GM03348 (cell line): ENCODE measurements at regions not wholly inside any gene's neighbourhood (a gene's known extent, or its start where the extent isn't known, plus 50 kb on each side); places are given as distances from the start of the nearest gene placed in this dataset.
"Not testable (repeated sequence)": the region's sequence is repeated elsewhere in the genome, so short reads cannot be mapped to it uniquely, and the experiment has no call there.

Experiments used
- DNase-seq: peaks from one replicate; pipeline ENCODE4 v3.0.0; 2012; ENCODE audit warnings: low spot score

DNA sequence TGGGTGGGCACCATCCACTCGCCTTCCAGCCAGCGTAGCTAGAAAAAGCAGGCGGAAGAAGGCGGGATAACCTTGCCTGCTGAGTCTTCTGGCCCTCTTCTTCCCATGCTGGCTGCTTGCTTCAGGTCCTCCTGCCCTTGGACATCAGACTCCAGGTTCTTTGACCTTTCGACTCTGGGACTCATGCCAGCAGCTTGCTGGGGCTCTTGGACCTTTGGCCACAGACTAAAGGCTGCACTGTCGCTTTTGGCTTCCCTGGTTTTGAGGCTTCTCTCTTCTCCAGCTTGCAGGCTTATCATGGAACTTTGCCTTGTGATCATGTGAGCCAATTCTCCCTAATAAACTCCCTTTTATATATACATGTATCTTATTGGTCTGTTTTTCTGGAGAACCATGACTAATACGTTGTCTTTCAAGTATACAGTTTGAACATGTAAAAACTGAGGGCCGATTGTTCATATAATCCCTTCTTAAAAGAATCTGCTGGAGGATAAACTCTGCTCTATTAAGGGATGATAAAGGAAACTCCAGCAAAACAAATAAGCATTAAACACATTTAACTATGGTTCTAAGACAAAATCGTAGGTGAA, 116.6 kb upstream of the LCORL start:
- DNase-seq = no peak

DNA sequence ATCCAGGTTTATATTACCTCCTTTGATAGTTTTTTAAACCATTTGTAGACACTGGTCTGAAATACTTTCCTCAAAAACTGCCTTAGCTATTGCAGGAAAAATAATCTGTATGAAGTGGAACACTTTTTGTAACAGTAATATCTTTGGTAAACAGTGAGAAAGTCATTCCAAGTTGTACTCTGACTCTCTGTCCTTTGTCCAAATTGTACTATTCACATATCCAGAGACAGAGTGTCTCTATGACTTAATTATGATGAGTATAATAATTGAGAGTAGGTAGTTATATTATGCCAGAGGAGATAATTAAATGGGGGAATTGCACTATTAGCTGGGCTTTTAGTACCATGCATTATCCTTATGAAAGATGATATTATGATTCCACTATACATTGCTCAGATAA, 112.6 kb upstream of the LCORL start:
- DNase-seq = no peak

DNA sequence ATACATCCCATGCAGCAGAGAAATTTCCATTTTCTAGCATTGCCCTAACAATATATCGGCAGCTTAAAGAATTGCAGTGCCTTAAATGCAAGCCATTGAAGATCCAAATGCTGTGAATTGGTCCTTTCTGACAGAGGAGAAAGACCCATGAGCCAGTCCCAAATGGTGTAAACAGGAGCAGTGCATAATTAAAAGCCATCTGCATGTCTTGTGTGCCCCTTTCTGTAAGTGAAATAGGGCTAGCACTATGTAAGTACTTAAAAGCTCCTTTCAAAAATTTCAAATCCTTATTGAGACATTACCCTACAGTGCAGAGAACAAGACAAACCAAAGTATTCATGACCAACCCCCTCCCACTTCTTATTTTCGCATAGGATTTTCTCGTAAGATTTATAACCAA, 108.7 kb upstream of the LCORL start:
- no peak for DNase-seq

DNA sequence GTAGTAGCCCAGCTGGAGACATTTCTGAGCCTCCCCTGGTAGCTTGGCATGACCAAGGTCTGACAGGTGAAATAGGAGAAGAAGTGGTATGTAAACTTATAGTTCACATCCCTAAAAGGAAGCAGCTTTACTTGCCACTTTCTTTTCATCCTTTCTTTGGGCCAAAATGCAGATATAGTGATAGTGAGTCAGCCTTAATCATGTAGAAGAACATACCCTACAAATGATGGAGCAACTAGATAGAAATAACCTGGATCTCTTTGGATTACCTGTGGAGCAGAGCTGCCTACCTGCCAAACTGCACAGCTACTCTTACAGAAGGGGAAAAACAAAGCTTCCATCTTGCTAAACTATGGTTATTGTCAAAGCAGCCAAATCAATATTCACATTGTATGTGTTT, 106.7 kb upstream of the LCORL start:
- no peak for DNase-seq

DNA sequence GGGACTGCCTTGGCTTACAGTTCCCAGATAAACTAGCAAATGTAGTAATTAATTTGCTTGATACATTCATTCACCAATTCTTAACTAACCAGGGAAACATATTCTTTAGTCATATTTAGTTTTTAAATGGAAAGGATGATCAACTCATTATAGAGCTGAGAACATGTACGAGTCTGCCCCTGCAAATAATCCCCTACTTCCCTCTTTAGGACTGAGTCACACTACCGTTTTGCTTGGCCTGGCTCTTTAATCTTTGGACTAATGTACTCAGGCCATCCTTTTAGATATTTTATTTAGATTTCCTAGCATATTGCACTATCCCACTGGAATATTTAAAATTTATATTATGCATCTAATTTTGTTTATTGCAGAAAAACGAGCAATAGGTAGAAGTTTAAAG, 105.5 kb upstream of the LCORL start:
- DNase-seq = no peak

DNA sequence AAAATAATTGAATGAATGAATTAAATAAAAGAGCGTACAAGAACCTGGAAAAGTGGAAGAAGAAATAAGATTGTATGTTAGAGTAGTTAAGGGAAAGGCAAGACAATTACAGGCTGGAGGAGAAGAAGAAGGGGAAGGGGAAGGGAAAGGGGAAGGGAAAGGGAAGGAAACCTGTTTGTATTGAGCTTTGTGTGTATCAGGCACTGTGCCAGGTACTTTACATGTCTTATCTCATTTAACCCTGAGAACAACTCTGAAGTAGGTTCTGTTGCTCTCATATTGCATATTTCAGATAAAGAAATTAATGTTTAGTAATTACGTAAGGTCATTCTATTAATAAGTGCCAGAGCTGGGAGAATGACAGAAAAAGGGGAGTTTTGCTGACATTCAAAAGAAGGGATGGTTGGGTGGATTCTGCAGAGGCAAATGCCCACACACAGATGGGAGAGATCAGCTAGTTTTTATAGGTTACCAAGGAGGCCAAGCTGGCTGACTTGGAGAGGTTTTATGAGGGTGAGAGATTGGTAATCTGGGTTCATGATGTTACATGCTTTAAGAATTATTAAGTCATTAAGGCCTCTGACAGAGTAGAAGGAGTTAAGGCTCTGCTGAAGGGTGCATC, 92.3 kb upstream of the LCORL start:
- DNase-seq = no peak

DNA sequence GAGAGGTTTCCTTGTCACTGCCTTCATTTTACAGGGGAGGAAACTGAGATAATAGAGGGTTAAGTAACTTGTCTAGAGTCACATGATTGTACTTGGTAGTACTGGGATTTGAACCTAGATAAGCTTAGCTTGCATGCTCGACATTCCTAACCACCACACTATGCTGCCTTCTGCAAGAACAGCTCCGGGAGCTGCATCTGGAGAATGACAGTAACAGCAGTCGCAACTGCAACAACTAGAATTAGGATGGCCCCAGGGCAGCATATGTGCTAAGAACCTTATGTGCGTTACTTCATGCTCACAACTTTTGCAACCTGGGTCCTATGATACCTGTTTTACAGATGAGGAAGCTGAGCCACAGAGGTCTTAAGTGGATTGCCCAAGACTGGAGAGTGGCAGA, 89.5 kb upstream of the LCORL start:
- no peak for DNase-seq

DNA sequence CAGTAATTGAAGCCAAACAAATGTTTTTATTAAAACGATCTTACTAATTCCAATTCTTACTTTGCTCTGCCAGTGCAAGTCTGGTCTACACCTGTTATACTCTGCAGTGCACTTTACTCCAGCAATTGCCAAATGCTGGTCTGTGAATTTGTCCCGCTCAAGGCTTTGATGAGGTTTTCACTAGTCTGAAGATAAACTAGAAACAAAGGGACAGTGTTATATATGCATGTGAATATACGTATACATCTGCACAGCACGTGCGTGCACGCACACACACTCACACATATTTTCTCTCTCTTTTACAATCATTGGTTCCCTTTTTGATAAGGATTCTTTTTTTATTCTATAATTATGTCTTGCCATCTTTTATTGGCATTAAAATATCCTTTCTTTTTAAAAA, 88.5 kb upstream of the LCORL start:
- DNase-seq = no peak

DNA sequence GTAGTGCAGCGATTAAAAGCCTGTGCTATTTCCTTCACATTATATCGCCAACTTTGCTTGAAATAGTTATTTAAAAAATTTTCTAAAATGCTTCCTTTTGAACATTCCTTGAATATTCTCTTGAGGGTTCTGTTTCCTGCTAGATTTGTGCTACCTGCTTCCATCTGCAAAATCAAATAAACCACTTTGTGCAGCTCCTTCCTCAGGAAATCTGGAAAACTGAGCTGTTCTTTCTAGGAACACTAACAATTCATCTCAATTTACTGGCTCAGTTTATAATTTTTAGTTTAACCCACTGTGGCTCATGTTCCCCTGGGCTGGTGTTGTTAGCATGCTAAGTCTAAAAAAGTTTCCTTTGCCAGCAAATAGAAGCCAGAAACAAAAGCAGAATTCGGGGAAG, 88.1 kb upstream of the LCORL start:
- no peak for DNase-seq

DNA sequence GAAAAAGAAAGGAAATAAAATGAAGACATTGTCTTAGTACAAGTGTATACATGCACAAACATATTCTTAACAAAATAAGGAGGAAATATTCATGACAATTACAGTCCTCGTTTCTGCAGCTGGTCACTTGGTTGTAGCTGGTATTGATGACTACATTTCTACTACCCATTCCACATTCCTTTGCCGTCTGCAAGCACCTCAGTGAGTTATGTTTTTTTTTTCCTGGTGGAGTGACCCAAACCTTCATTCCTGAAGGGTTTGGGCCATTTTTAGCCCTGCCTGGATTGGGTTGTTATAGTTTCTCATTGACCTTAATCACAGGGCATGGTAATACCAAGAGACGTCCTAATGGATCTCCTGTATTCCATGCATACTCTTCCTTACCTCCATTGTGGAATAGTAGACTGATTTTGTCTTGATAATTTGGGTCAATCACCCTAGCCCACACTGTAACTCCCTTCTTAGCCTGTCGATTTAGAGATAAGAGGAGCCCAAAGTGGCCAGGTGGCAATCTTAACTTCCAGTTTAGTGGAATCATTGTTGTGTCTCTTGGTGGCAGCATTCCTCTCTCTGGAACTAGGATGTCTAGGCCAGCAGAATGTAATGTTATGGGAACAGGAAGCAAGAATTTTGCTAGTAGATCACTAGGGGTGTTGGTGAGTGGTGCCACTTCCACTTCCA, 86.4 kb upstream of the LCORL start:
- not testable (repeated sequence) for DNase-seq

DNA sequence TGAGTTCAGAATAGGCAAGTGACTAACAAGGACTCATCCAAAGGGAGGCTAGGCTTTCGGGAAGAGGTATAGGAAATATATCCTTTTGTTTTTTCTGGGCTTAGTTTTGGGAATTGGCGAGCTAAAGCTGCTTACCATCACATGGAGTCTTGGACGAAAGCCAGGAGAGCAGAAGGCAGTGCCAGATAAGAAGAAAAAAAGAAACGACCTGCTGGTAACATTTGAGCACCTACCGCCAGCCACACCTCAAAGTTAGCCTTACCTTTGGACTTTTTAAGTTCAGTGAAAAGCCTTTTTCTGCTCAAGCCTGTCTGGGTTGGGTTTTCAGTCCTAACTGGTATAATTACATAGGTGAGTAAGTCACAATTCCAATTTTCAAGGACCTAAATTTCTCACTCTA, 85.1 kb upstream of the LCORL start:
- DNase-seq = no peak

DNA sequence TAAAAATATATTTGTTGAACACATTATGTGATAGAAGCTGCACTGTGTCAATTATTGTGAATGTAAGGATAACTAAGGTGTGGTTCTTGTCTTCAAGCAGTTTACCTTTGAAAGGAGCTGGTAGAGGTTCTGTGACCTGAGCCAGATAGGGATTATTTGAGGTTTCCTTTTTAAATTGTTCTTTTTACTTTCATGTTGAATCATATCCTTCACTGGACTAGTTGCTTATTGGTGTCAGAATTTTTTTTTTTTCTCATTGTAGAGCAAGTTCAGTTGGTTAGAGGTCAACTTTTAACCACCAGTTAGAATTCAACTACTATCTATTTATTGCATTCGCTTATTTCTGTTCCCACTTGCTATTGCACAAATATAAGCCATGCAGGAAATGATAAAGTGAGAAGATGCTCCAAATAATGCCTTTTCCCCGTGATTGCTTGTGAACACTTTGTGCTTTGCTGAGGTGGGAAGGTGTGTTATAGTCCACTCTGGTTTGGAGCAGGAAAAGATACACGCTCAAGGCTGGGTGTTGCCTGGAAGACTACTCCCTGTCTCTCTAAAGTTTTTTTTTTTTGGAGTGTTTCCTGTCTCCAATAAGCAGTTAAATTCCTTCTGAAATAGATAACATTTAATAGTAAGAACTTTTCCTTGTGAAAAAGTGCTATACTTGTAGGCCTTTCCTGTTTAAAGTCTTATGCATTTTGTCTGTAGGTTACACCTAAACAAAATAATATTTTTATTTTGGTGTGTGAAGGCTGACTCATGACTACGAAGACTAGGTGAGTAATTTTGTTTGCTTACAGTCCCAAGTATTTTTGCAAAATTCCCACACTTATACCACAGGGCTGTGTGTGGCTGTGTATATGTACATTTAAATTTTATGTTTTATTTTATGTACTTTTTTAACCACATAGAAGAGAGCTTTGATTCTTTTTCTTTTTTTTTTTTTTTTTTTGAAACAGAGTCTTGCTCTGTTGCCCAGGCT, 83.8 kb upstream of the LCORL start:
- DNase-seq = no peak

DNA sequence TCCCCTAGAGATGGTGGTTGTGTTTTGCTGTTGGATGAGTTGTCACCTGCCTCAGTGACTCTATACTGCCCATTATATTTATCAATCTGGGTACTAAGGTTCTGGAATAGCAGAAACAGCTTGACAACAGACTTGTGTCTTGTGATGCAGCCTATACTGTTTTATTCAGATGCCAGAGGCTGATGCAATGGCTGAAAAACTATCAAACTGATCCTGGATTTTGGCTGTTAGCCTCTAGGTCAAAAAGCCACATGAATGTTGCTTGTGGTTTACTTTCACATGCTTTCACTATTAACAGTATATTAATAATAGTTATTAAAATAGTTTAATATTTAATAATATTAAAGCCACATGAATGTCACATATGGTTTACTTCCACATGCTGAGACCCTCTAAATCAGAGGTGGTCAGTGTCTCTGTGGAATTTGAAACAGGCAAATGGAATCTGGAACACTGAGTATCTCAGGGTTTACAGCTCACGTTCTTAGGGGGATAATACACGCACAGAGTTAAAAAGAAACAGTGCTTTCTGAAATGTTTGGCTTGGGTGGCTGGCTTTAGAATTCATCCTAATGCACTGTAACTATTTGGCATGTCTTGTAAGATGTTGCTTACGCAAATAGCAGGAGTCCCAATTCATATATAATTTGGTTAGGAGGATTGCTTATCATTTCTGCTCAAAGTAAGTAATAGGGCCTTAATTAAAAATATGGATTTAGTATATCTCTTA, 82.5 kb upstream of the LCORL start:
- no peak for DNase-seq

DNA sequence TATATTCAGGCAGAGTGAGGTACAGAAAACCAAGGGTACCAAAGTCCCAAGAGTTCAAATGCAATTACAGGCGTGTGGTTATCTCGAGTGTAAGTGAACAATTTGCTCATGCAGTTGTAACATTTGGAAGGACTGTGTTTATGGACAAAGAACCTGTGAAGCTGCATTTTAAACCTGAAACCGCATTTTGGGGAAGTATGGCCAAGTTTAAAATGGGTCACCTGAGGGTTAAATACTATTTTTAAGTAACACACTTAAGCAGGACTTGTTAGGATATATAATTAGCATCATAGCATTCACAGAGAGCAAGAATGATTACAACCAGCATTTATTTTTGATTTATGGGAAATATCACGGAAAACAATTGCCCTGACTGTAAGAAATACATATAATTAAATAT, 79.1 kb upstream of the LCORL start:
- DNase-seq = no peak

DNA sequence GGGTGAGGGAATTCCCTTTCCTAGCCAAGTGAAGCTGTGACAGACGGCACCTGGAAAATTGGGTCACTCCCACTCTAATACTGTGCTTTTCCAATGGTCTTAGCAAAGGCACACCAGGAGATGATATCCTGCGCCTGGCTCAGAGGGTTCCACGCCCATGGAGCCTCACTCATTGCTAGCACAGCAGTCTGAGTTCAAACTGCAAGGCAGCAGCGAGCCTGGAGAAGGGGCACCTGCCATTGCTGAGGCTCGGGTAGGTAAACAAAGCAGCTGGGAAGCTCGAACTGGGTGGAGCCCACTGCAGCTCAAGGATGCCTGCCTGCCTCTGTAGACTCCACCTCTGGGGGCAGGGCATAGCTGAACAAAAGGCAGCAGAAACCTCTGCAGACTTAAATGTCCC, 68.9 kb upstream of the LCORL start:
- not testable (repeated sequence) for DNase-seq

DNA sequence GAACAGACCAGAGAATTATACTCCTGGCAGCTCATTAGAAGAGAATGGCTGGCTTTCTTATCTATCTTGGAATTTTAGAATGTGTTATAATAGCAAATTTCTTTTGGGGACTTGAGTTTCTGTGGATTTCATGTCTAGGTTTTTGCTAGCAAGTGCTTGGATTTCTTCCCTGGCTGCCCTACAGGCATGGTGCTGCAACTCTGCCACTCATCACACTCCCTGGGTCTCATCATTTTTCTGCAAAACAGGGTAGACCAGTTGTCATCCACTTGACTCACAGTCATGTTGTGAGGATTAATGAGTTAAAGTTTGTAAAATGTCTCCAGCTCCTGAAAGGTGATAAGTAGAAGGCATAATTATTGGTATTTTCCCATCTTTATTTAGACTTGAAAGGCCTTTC, 60.7 kb upstream of the LCORL start:
- DNase-seq = no peak

DNA sequence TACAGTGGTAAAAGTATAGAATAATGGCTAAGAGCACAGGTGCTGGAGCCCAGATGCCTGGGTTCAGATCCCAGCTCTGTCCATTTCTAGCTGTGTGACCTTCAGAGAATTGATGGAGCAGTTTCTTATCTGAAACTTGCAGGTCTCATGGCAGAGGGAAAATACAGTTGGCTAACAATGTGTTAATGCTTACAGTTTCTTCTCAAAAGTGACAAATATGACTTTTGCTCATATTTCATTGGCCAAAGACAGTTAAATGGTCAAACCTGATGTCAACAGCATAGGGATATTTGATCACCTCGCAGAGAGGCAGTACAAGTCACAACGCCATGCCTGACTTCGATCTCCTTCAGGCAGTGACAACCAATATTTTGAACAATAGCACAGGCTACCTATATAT, 60.2 kb upstream of the LCORL start:
- DNase-seq = no peak

DNA sequence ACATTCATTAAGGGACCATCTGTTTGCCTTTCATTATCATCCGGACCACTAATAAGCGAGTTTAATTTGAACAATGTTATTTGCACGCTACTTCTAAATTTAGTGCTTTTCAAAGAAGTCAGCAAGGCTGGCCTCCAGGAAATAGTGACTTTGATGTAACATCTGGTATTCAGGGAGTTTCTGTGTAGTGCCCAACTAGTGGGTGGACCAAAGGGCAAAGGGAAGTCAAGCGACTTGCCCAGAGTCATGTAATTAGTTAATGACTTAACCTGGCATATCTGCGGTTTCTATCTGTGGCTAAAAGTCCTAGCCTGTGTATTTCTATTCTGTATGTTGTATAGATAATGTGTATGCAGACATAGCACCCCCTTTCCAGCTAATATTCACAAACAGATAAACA, 56.3 kb upstream of the LCORL start:
- DNase-seq = no peak

DNA sequence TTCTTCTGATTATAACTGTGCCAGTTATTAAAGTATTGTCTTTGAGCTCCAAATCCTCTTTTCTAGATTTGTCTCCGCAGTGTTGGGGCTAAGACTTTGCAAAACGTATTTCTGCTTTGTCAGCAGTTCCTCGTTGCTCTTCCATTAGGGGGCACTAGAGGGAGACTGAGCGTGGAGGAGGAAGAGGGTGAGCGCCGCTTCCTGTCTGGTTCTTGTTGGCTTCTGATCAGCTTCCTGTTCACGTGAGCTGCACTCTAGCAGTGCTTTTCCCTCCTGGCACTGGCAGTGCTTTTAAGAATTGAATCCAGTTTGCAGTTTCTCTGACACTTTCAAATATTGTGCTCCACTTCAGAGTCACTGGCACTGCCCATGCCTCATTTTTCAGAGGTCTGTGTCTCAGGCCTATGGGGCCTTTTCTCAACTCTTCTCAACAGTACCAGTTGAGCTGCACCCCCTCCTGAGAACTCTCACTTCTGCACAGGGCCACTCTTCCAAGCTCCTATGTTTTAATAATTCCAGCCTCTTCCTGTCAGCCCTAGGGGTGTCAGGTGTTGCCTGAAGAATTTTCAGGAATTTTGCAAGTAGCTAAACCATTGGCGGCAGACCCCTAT, 54.4 kb upstream of the LCORL start:
- DNase-seq = no peak

DNA sequence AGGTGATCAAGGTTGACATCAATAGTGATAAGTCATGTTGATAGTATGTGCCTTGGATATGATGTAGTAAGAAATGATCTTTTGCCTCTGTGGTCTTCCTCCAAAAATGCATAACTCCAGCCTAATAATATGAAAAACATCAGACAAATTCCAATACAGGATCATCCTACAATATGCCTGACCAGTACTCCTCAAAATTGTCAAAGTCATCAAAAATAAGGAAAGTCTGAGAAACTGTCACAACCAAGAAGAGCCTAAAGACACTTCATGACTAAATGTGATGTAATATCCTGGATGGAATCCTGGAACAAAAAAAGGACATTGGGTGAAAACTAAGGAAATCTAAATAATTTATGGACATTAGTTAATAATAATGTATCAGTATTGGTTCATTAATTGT, 50.3 kb upstream of the LCORL start:
- DNase-seq = no peak
